Endothelial cell of umbilical vein (primary cell): ENCODE measurements at regions not wholly inside any gene's neighbourhood (a gene's known extent, or its start where the extent isn't known, plus 50 kb on each side); places are given as distances from the start of the nearest gene placed in this dataset.
"Not testable (repeated sequence)": the region's sequence is repeated elsewhere in the genome, so short reads cannot be mapped to it uniquely, and the experiment has no call there.

ENCODE experiments used
- CTCF ChIP-seq, 2 donors: IDR thresholded peaks; 1 replicate in 1 of 2; 2 replicates in 1 of 2; pipeline ENCODE4 v1.5.1; 2011; ENCODE audit warnings: low read length in 2 of 2, mild to moderate bottlenecking in 2 of 2, moderate library complexity in 2 of 2, control low read depth in 1 of 2, inconsistent platforms in 1 of 2, low read depth in 1 of 2; ENCODE audit not compliant: insufficient read depth in 1 of 2; ENCODE audit errors: extremely low read depth in 1 of 2
- EZH2 ChIP-seq: IDR thresholded peaks from 2 replicates; pipeline ENCODE4 v1.6.1; 2012; ENCODE audit warnings: borderline replicate concordance, low read depth, mild to moderate bottlenecking, moderate library complexity, low read length, inconsistent platforms; ENCODE audit not compliant: severe bottlenecking
- MAX ChIP-seq: IDR thresholded peaks from 2 replicates; pipeline ENCODE4 v1.6.1; 2011; ENCODE audit not compliant: insufficient read depth, insufficient read length
- MYC ChIP-seq: IDR thresholded peaks from one replicate; pipeline ENCODE4 v1.6.1; 2011; ENCODE audit warnings: mild to moderate bottlenecking, low read depth, low read length
- POLR2A ChIP-seq: IDR thresholded peaks from 2 replicates; pipeline ENCODE4 v1.6.1; 2012; ENCODE audit warnings: low read depth, mild to moderate bottlenecking, control low read depth, low read length
- POLR2AphosphoS5 ChIP-seq: IDR thresholded peaks from 2 replicates; pipeline ENCODE4 v1.6.1; 2012; ENCODE audit warnings: low read depth, mild to moderate bottlenecking, control low read depth, low read length, moderate library complexity; ENCODE audit not compliant: insufficient read depth

- TF ChIP-seq CTCF (IDR thresholded peaks at IDR 0.05; ENCODE audit: extremely low read depth in 1 of 2, insufficient read depth in 1 of 2, low read depth in 1 of 2, low read length in 2 of 2); POLR2AphosphoS5; POLR2A; EZH2; MAX; MYC: not testable (repeated sequence)
Observed at GRCh38 chr1:55865778-55866177, 650.6 kb upstream of the USP24 start.
